K562 (cell line): ENCODE measurements at regions not wholly inside any gene's neighbourhood (a gene's known extent, or its start where the extent isn't known, plus 50 kb on each side); places are given as distances from the start of the nearest gene placed in this dataset.

ENCODE experiments used
- ATAC-seq: fragments of 200-7000 bp; cut with Tn5 transposase; 3 replicates; pipeline ENCODE4 v1.9.1; 2020; ENCODE audit warnings: moderate library complexity
- BruUV-seq: library from RNA; stranded (reverse); fragments of 400-500 nt; replicated peaks from 2 replicates; lab custom pipeline; 2021; lab: Mats Ljungman, UMichigan
- CTCF ChIA-PET: fragments of 300-600 bp; formaldehyde crosslinking; extraction: SDS; loops from one replicate; lab custom pipeline; 2021; ENCODE audit warnings: low intra/inter-chr PET ratio; lab: Yijun Ruan, JAX
- POLR2A ChIA-PET: fragments of 300-600, 350-650 bp; sonication (Branson Sonifier 250); formaldehyde crosslinking; extraction: SDS; loops from one replicate; lab custom pipeline; 2021; ENCODE audit warnings: antibody characterized with exemption, inconsistent platforms; lab: Yijun Ruan, JAX
- DNase-seq, 4 experiments: peaks; one replicate each; pipeline versions ENCODE4 v3.0.0 to v3.0.0-alpha.2; 2011 to 2018; ENCODE audit warnings: low spot score in 3 of 4, mixed read lengths in 3 of 4; ENCODE audit errors: extremely low read depth in 1 of 4
- FAIRE-seq: peaks from 2 replicates; lab custom pipeline; 2011; peaks lifted over from hg19 to GRCh38; lab: Jason Lieb, UNC
- H2AFZ ChIP-seq: 2 replicates; pipeline ENCODE4 v1.6.0; 2011; ENCODE audit warnings: low read depth, low read length, control low read depth, inconsistent platforms
- H3K27ac ChIP-seq: fragments of 200-600 bp; 3 replicates; pipeline ENCODE4 v1.8.0; 2011; ENCODE audit warnings: low read depth, mild to moderate bottlenecking, control low read depth, inconsistent platforms, low read length, moderate library complexity, mixed read lengths; ENCODE audit errors: extremely low read depth
- H3K27me3 ChIP-seq, 2 experiments: fragments of 300-600 bp in 1 of 2; 2 replicates in 1 of 2; 3 replicates in 1 of 2; pipeline versions ENCODE4 v1.6.0 to v1.8.0; 2011; ENCODE audit warnings: inconsistent platforms in 2 of 2, low read length in 2 of 2, mild to moderate bottlenecking in 1 of 2, mixed read lengths in 1 of 2, moderate library complexity in 1 of 2; ENCODE audit not compliant: control insufficient read depth in 2 of 2, insufficient read depth in 2 of 2
- H3K36me3 ChIP-seq: fragments of 300-600 bp; 3 replicates; pipeline ENCODE4 v1.8.0; 2011; ENCODE audit warnings: mild to moderate bottlenecking, low read length, inconsistent platforms; ENCODE audit not compliant: control insufficient read depth, insufficient read depth
- H3K4me1 ChIP-seq, 2 experiments: fragments of 200-600 bp in 1 of 2; replicated peaks in 1 of 2; 2 replicates in 1 of 2; 3 replicates in 1 of 2; pipeline versions ENCODE4 v1.5.1 to v1.8.0; 2011; ENCODE audit warnings: inconsistent platforms in 2 of 2, low read length in 2 of 2, mild to moderate bottlenecking in 1 of 2, mixed read lengths in 1 of 2, moderate library complexity in 1 of 2; ENCODE audit not compliant: control insufficient read depth in 2 of 2, insufficient read depth in 2 of 2
- H3K4me2 ChIP-seq: 2 replicates; pipeline ENCODE4 v1.6.1; 2011; ENCODE audit warnings: low read length, control low read depth, inconsistent platforms, mixed read lengths; ENCODE audit not compliant: insufficient read depth
- H3K4me3 ChIP-seq: fragments of 200-600 bp; sonication (generic), shearing (Covaris generic); 2 replicates; pipeline ENCODE4 v1.5.1; 2016; ENCODE audit warnings: control low read depth, inconsistent platforms
- H3K79me2 ChIP-seq: fragments of 200-600 bp; 3 replicates; pipeline ENCODE4 v1.8.0; 2011; ENCODE audit warnings: low read length, inconsistent platforms; ENCODE audit not compliant: control insufficient read depth, insufficient read depth
- H3K9ac ChIP-seq, 2 experiments: 2 replicates each; pipeline versions ENCODE4 v1.6.0 to v1.6.1; 2011; ENCODE audit warnings: low read depth in 2 of 2, low read length in 2 of 2, control low read depth in 1 of 2, inconsistent platforms in 1 of 2, mild to moderate bottlenecking in 1 of 2, mixed read lengths in 1 of 2; ENCODE audit not compliant: insufficient read depth in 1 of 2
- H3K9me1 ChIP-seq: one replicate; pipeline ENCODE4 v1.6.0; 2011; ENCODE audit warnings: inconsistent platforms, mild to moderate bottlenecking, low read length, moderate library complexity; ENCODE audit not compliant: control insufficient read depth, insufficient read depth
- H3K9me3 ChIP-seq: replicated peaks from 2 replicates; pipeline ENCODE4 v1.5.1; 2011; ENCODE audit warnings: low read depth, low read length, inconsistent platforms; ENCODE audit not compliant: control insufficient read depth, insufficient read depth
- H4K20me1 ChIP-seq: replicated peaks from 2 replicates; pipeline ENCODE4 v1.6.1; 2011; ENCODE audit warnings: low read length, inconsistent platforms, mixed read lengths; ENCODE audit not compliant: control insufficient read depth, insufficient read depth
- FOXA3 ChIP-seq, 2 experiments: fragments of 450-650 bp in 1 of 2; sonication (generic) in 1 of 2; formaldehyde crosslinking; IDR thresholded peaks in 1 of 2; conservative IDR thresholded peaks in 1 of 2; 2 replicates each; pipeline versions ENCODE4 v1.4.0 to v1.8.0; 2020 to 2022; ENCODE audit warnings: mild to moderate bottlenecking in 2 of 2, missing genetic modification reagents in 1 of 2
- HMG20A ChIP-seq: fragments of 450-650 bp; formaldehyde crosslinking; conservative IDR thresholded peaks from 2 replicates; pipeline ENCODE4 v1.4.0; 2020; ENCODE audit warnings: mild to moderate bottlenecking, mixed read lengths
- HNRNPUL1 ChIP-seq: fragments of 200-400 bp; formaldehyde crosslinking; IDR thresholded peaks from 2 replicates; pipeline ENCODE4 v1.6.1; 2017; ENCODE audit warnings: low read length
- IFI16 ChIP-seq: fragments of 250-450 bp; sonication (Bioruptor Pico); IDR thresholded peaks from 2 replicates; pipeline ENCODE4 v2.1.2; 2022; ENCODE audit warnings: mild to moderate bottlenecking, inconsistent platforms
- L3MBTL2 ChIP-seq: fragments of 450-650 bp; IDR thresholded peaks from 2 replicates; pipeline ENCODE4 v1.6.1; 2016; ENCODE audit warnings: mild to moderate bottlenecking, moderate library complexity
- RBM34 ChIP-seq: fragments of 200-400 bp; formaldehyde crosslinking; IDR thresholded peaks from 2 replicates; pipeline ENCODE4 v1.6.1; 2018; ENCODE audit warnings: low read length, borderline replicate concordance; ENCODE audit not compliant: insufficient read depth
- STAT5B ChIP-seq: fragments of 250-450 bp; sonication (Bioruptor Pico); IDR thresholded peaks from 2 replicates; pipeline ENCODE4 v1.8.0; 2021; ENCODE audit warnings: mild to moderate bottlenecking, inconsistent platforms
- ZNF561 ChIP-seq: fragments of 450-650 bp; formaldehyde crosslinking; conservative IDR thresholded peaks from 2 replicates; pipeline ENCODE4 v1.4.0; 2020; ENCODE audit warnings: mild to moderate bottlenecking, moderate library complexity
- ZNF766 ChIP-seq: fragments of 200-800 bp; sonication (Bioruptor generic); conservative IDR thresholded peaks from 2 replicates; pipeline ENCODE4 v1.6.1; 2016; ENCODE audit warnings: missing genetic modification characterization, missing compliant biosample characterization
- WGBS: fragments of 100-300 bp; shearing (Covaris generic); methylation state at CpG from one replicate; pipeline ENCODE4 v1.1.6; 2016; ENCODE audit warnings: low coverage, mixed read lengths; ENCODE audit not compliant: insufficient coverage; ENCODE audit errors: missing lambda C conversion rate; 5-methylcytosine and 5-hydroxymethylcytosine counted together
- in situ Hi-C: fragments of 300-500 bp; cut with MboI; formaldehyde crosslinking; loops from 4 replicates; pipeline ENCODE4 v1.15.0; 2018; ENCODE audit warnings: inconsistent platforms, mixed read lengths
- intact Hi-C: fragments of 100-400 bp; cut with micrococcal nuclease; formaldehyde crosslinking; loops from 2 replicates; pipeline ENCODE4 v1.14.2; 2022
- TF ChIP-seq, protein P1 (sequence below): fragments of 250-450 bp; sonication (Bioruptor Pico); IDR thresholded peaks from 2 replicates; pipeline ENCODE4 v1.8.0; 2021; ENCODE audit warnings: borderline replicate concordance, mild to moderate bottlenecking, moderate library complexity; ENCODE audit not compliant: poor library complexity, severe bottlenecking
- TF ChIP-seq, protein P2 (sequence below): fragments of 450-650 bp; IDR thresholded peaks from 2 replicates; pipeline ENCODE4 v1.6.1; 2016; ENCODE audit warnings: mild to moderate bottlenecking
- TF ChIP-seq, protein P3 (sequence below): fragments of 450-650 bp; IDR thresholded peaks from 2 replicates; pipeline ENCODE4 v1.7.0; 2016; ENCODE audit warnings: borderline replicate concordance
- TF ChIP-seq, protein P4 (sequence below): sonication (generic); formaldehyde crosslinking; IDR thresholded peaks from 2 replicates; pipeline ENCODE4 v1.8.1; 2023; ENCODE audit warnings: mild to moderate bottlenecking, missing genetic modification reagents, moderate library complexity

DNA sequence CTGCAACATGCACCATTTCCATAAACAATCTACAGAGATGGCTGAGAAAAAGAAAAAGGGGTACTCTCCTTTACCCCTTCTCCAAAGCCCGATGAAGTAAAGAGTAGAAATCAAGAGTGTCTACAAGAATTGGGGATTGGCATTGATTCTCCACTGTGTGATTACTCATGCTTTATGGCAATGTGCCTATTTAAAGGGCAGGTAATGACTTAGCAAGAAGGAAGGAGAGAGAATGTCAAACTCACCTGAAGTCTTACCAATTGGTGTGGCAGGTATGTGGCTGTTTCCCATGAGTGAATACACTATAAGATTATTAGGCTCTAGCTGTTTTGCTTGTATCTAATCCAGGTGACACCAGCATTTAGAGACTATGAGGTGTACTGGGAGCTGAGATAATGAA lies 275.3 kb downstream of the CCER1 start (continued):
- TF ChIP-seq, protein P1, sequence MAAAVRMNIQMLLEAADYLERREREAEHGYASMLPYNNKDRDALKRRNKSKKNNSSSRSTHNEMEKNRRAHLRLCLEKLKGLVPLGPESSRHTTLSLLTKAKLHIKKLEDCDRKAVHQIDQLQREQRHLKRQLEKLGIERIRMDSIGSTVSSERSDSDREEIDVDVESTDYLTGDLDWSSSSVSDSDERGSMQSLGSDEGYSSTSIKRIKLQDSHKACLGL (CRISPR knock-in tag) = no peak
- TF ChIP-seq FOXA3 (CRISPR knock-in tag; conservative IDR thresholded peaks at IDR 0.05 in 1 of 2, IDR thresholded peaks at IDR 0.05 in 1 of 2) (no peak), L3MBTL2 (no peak), HMG20A (CRISPR knock-in tag) (no peak), HNRNPUL1 (no peak), STAT5B (CRISPR knock-in tag) (no peak)
- TF ChIP-seq, protein P2, sequence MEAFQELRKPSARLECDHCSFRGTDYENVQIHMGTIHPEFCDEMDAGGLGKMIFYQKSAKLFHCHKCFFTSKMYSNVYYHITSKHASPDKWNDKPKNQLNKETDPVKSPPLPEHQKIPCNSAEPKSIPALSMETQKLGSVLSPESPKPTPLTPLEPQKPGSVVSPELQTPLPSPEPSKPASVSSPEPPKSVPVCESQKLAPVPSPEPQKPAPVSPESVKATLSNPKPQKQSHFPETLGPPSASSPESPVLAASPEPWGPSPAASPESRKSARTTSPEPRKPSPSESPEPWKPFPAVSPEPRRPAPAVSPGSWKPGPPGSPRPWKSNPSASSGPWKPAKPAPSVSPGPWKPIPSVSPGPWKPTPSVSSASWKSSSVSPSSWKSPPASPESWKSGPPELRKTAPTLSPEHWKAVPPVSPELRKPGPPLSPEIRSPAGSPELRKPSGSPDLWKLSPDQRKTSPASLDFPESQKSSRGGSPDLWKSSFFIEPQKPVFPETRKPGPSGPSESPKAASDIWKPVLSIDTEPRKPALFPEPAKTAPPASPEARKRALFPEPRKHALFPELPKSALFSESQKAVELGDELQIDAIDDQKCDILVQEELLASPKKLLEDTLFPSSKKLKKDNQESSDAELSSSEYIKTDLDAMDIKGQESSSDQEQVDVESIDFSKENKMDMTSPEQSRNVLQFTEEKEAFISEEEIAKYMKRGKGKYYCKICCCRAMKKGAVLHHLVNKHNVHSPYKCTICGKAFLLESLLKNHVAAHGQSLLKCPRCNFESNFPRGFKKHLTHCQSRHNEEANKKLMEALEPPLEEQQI = no peak
- TF ChIP-seq, all 486 proteins: peak for 0

DNA sequence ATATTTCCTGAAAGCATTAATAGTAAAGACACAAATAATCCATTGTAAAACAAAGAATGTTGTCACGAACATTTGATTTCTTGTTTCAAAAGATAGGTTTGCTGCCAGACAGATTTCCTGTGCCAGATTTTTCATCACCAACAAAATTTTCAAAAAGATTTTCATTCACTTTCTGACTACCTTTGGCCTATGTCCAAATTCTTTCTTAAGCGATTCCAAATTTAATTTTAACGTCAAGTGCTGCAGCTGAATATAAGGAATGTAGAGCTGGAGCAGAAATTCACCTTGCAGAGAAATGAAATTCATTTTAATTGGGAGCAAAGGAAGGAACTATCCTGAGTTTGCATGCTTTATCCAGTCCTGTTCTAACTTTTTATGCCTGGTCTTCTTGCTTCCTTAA lies 277.4 kb downstream of the CCER1 start:
- no peak for FAIRE-seq
- Histone ChIP-seq H3K27me3 (no peaks in the 10 kb centered on the region), H4K20me1 (no peaks in the 10 kb centered on the region), H3K4me3 (no peak overlapping the region), H3K9ac (no peak overlapping the region)
- CTCF ChIA-PET = no interaction called here
- TF ChIP-seq, protein P3, sequence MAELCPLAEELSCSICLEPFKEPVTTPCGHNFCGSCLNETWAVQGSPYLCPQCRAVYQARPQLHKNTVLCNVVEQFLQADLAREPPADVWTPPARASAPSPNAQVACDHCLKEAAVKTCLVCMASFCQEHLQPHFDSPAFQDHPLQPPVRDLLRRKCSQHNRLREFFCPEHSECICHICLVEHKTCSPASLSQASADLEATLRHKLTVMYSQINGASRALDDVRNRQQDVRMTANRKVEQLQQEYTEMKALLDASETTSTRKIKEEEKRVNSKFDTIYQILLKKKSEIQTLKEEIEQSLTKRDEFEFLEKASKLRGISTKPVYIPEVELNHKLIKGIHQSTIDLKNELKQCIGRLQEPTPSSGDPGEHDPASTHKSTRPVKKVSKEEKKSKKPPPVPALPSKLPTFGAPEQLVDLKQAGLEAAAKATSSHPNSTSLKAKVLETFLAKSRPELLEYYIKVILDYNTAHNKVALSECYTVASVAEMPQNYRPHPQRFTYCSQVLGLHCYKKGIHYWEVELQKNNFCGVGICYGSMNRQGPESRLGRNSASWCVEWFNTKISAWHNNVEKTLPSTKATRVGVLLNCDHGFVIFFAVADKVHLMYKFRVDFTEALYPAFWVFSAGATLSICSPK = no peak
- TF ChIP-seq, protein P4, sequence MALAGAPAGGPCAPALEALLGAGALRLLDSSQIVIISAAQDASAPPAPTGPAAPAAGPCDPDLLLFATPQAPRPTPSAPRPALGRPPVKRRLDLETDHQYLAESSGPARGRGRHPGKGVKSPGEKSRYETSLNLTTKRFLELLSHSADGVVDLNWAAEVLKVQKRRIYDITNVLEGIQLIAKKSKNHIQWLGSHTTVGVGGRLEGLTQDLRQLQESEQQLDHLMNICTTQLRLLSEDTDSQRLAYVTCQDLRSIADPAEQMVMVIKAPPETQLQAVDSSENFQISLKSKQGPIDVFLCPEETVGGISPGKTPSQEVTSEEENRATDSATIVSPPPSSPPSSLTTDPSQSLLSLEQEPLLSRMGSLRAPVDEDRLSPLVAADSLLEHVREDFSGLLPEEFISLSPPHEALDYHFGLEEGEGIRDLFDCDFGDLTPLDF = no peak
- TF ChIP-seq ZNF766 (CRISPR knock-in tag) (no peak), ZNF561 (CRISPR knock-in tag) (no peak), IFI16 (CRISPR knock-in tag) (no peak), RBM34 (no peak)
- TF ChIP-seq, all 486 proteins: peak for 0
- Histone ChIP-seq H3K36me3 (no peaks in the 10 kb centered on the region), H3K4me1 (no peaks in the 10 kb centered on the region), H3K9me3 (no peaks in the 10 kb centered on the region; the same call in 1 of the 2 replicates), H3K79me2 (no peaks in the 10 kb centered on the region), H3K27ac (no peak overlapping the region), H3K9me1 (no peaks in the 10 kb centered on the region), H3K4me2 (no peak overlapping the region), H2AFZ (no peak overlapping the region)
- intact Hi-C loops (no loop called here), in situ Hi-C loops (no loop called here)
- DNase-seq = no peak
- WGBS = 0% methylated on average over 3 of the region's 3 CpGs
- POLR2A ChIA-PET = no interaction called here
- no peak for ATAC-seq
- BruUV-seq = no TSS peak
